HG02571 (cell line): ENCODE measurements at regions not wholly inside any gene's neighbourhood (a gene's known extent, or its start where the extent isn't known, plus 50 kb on each side); places are given as distances from the start of the nearest gene placed in this dataset.

Experiments used
- ATAC-seq: cut with Tn5 transposase; IDR thresholded peaks from one replicate; pipeline ENCODE4 v1.9.1; 2021; ENCODE audit warnings: mild to moderate bottlenecking, moderate library complexity; ENCODE audit not compliant: unreplicated experiment

DNA sequence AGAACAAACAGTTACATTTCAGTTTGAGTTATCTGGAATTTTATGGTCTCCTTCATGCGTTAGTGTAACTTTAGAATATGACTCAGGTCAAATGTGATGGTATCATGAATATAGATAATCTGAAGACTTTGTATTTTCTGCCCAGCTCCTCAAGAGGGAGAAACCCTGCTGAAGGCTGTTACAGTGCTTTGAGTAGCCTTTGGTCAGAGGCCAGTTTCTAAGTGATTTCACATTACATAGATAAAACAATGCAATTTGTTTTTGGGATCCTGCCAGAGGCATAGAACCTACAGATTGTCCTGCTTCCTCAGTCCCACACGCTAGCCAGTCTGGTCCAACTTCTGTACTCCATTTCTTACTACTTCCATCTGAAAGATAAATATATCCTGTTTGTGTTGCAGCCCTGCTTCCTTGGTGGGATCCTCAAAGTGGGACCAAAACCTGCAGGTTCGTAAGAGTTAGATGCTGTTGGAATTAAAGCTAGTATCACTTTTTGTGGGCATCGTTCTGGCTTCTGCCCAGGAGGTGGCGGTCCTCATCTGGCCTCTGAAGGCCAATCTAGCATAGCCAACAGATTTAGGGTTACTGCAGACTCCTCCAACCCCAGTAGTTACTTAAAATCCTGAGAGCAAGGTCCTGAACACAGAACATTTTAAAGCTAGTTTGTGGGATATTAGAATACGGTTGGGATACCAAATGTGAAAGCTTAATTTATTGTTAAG is 645.8 kb upstream of the USP24 start:
- no peak for ATAC-seq

DNA sequence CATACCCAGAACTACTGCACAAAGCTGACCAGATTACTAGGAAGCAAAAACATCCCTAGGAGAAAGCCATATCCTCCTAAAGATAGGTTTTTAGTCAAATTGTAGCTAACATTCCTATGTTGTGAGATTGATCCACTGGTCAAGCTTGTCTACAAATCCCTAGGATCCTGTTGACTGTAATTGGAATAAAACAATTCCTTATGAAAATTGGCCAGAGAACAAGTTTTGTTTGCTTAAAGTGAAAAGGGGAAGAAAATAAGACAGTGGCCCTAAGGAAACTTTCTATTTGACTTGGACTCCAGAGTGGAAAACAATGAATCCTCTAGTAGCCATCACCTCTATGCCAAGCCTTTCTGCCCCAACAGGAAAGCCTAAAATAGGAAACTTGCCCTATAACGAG is 645.2 kb upstream of the USP24 start:
- ATAC-seq, result no peak

DNA sequence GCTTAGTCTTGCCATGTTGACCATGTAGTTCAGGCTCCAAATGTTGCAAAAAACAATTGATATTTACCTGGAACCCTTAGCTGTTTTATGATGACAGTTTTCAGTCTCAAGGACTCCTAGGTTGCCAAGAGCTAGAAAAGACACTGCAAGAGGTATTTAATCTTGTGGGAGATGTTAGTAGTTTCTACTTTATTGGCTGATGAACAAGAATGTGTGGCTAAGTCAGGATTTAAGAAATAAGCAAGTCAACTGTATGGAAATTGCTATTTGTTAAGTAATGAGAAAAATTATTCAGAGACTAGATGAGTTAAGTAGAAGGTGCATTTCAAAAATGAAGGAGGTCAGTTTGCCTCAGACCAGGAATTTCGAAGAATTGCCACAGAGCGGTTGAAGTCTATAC is 639.7 kb upstream of the USP24 start:
- no peak for ATAC-seq

DNA sequence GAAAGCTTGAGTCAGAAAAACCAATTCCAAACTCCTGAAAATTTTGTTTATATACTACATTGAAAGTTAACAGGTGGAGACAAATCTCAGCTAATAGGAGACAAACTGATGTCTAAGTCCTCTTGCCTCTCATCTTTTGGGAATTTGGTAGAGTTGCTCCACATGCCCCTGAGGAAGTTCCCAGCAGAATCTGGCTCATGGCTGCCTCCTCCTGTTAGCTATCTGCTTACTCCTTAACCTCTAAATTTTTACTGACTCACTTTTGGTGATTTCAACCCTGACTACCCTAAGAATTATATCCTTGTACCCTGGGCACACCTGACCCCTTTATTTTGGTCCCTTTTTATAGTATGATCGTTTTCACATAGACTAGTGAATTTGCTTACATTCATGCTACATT is 633.7 kb upstream of the USP24 start:
- no peak for ATAC-seq

DNA sequence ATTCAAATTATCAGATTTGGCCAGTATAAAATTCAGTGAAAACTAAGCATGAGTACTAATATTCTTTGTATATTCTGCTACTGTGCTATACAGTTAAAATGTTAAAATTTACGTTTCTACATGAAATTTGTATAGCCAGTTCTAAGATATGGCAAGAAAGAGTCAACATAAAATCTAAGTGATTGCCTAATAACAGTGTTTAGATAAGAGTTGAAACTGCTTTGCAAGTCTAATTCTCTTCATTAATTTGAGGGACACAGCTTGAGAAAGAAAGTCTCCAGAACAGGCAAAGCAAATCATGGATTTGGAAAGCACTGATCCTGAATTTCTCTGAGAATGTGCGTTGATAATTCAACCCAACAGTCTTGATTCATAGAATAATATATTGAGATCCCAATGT is 630.9 kb upstream of the USP24 start:
- no peak for ATAC-seq

DNA sequence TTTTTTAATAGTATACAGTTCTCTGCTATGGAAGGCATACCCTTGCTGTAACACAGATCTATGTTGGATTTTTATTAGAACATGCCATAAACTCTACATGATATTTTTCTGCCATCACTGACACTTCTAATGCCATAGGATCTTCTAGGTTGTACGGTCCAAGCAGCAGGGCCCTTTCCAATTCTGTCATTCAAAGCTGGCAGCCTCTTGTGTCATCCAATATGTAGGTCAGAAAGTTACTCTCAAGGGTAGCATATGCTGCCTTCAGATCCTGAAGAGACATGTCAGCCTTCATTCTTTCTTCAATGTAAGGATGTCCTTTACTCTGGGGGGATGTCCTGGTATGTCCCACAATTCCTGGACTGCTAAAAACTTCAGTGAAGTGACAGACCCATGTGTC is 629.2 kb upstream of the USP24 start:
- no peak for ATAC-seq

DNA sequence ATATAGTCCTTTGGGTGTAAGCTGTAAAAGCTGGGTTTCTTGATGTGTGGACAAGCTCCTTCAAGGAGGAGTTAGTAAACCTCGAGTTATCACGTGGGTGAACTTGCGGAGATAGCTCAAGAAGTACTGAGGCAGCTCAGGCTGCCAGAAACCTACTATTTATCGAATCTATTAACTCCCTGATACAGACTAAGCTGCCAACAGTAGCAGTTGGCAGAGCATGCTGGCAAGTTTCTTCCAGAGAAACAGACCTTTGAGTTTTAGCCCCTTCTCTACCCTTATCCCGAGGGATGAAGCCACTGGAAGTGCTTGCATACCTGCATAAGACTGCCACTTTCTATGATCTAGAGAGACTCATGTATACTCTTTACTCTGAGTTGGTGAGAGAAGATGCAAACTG is 624.5 kb upstream of the USP24 start:
- ATAC-seq, result no peak

DNA sequence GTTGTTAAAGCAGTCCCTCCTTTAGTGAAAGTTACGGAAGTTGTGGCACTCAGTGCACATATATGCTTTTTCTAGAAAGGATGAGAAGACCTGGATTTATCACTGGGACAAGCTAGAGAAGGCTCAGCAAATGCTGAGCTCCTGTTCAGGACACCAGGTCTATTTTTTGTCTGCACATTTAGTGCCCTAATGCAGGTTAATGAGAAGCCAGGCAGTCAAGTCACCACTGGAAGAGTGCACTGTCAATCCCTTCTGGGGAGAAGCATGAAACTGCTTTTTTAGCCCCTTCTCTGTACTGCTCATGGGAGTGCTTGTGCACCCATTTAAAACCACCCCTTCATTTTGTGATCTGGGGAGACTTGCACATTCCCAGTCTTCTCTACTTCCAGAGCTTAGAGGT is 624.1 kb upstream of the USP24 start:
- ATAC-seq, result no peak

DNA sequence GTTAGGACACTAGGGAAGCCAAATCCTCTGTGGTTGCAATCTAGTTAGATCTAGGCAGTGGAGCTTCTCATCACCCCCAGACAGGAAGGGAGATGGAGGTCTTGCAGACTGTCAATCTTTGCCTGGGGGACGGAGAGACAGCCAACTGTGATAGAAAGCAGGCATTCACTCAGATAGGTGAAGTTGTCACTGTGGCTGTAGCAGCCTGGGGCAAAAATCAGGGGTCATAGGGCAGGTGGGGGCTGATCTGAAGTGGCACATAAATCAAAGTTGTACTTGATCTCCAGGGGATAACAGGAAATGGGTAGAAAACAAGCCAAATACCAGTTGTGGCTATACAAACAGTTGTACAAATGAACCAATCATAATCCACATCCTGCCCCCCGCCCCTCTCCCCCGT is 620.9 kb upstream of the USP24 start:
- ATAC-seq, result no peak

DNA sequence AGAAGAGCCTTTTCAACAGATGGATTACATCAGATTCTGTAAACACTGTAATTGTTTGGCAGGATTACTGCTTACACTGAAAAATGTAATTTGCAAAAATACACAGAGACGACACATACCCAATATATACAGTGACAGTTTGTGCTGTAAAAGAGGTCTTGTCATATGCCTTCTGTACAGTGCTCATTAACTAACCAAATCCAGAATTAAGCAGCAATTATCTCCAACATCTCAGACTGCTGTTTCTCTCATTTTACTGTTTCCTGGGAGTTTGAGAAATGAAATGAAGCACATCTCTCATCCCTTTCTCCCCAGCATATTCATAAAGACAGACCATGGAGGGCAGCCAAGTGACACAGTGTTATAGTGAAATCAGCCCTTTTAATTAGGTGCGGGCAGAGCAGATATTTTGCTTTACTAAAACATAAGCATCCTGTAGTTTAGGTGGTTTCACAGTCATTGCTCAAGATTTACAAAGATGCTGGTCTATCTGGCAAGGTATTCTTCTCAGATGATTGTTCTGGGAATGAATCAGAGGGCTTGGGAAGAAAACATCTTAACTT is 618.4 kb upstream of the USP24 start:
- no peak for ATAC-seq

DNA sequence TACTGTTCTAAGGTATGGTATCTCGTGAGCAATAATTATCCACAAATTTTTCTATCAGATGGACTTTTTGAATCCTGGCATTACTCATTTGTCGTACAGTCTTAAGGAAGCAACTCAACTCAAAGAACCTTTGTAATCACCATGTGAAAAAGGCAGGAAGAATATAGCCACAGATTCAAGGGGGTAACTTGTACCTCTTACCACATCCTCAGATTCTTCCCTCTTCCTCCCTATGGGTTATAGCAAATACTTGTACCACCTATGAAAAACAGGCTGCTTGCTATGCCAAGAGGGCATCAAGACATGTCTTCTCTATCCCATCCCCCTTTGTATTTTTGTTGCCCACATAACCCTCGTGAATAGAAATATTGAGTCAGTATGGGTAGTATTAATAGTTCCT is 616.6 kb upstream of the USP24 start:
- no peak for ATAC-seq

DNA sequence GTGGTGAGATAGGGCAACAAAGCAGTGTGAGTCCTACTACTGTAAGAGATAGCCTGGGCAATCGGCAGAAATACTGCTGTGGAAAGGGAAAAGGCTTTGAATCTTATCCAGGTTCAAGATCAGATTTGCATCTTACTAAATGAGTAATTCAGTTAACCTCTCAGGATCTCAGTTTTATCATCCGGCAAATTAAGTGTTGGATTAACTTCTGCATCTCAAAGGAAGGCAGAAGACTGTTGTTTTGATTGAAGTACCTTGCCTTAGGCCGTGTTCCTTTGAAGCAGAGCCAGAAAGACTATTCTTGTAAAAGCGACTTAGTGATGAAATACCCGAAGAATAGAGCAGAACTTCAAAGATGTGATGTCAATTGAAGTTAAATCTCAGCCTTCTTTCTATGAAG is 612.9 kb upstream of the USP24 start:
- no peak for ATAC-seq

DNA sequence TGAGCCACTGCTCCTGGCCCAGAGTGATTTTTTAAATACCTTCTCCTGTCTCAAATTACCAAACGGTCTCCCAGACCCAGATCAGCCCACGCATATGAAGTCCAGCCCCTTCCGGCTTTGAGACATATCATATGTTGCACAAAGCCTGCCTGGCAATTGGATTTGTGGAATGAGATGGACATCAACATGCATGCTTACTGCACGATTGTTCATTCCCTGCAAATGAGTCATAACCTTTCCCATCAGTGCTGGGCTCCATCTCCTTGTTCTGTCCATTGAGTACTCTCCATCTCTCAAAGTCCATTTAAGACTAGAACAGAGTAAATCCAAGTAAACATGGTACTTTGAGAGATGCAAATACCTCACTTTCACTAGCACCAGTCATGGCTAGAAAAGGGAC is 612.2 kb upstream of the USP24 start:
- no peak for ATAC-seq

DNA sequence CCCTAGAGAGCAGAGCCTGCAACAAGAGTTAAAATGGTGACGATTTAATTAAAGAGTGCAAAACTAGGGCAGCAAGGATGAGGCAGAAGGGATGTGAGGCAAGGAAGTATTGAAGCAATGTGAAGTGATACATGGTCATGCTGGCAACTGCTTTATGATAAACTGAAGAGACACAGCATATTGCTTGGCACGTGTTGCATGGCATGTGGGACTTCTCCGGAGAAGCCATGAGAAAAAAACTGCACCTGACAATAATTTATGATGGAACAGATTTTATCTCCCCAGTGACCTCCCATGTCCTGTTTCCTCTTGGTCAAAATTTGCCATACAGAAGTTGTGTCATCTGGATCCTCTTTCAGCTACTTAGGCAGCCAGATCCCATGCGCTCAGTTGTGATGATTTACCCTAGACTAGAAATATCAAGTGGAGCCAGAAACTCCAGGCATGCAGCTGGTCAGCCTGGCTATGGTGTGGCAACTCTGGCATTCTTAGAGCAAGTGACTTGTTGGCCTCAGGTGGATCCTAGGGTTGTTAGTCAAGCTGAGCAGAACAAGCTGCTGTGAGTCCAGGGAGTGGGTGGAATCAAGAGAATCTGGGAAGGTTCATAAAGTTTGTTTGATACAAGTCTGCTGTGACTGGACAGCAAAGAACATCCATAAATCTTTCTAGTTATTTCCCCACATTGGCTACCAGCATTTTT is 611.4 kb upstream of the USP24 start:
- no peak for ATAC-seq

DNA sequence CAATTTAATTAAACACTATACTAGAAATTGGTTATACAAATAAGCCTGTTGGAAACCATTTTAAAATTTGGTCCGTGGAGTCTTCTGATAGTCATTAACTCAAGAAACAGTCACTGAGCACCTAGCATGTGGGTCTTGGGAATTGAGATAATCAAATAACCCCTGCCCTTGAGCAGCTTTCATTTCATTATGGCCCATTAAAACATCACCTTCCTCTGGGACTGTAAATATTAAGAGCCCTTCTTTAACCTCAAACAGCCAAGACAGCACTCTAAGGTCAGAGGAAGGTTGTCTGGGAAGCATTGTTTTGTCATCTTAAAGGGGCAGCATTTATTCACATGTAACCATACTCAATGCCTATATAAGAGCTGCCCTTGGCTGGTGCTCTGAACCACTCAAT is 610.3 kb upstream of the USP24 start:
- no peak for ATAC-seq

DNA sequence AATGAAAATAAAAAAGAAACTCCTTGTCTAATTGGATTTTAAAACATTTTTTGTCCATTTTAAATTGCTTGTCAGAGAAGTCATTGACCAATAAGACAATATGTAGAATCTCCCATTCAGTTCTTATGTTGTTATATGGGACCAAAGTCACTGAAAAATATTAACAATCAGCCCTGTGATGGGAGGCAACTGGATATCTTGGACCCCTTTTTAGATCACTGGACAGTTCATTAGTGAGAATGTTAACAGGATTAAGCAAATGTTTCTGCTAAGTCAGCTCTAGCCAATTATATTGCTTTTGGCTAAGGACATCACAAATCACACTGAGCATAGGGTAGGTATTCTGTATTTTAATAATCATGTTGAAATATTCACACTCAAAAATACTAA is 609.1 kb upstream of the USP24 start:
- no peak for ATAC-seq

DNA sequence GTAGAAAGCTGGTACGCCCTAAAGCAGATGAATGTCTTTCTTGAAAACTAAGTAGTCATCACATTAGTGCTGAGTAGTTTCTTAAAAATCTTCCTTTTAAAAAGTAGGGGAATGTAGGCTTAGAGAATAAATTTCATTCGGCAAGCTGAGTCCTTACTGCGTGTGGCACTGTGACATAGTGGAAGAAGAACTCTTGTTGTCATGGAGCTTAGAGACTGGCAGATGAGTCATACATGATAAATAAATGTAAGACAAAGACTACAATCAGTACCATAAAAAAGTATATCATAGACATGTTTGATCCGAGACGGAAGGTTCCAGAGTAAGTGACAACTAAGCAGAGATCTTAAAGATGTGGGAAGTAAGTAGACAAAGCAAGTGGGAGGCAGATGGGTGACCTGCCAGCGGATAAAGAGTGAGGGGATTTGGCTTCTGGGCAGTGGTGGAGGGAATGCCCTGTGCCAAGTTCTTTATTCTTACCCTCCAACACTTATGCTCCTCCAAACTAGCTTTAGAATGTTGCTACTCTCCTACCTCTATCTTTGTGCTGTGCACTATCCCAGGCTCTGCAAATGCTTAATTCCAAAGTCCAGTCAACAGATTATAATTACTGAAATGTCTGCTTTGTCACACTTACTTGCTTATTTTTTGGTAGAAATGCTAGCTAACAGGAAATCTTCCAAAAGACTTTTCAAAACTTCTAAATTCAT is 608.5 kb upstream of the USP24 start:
- ATAC-seq, result no peak

DNA sequence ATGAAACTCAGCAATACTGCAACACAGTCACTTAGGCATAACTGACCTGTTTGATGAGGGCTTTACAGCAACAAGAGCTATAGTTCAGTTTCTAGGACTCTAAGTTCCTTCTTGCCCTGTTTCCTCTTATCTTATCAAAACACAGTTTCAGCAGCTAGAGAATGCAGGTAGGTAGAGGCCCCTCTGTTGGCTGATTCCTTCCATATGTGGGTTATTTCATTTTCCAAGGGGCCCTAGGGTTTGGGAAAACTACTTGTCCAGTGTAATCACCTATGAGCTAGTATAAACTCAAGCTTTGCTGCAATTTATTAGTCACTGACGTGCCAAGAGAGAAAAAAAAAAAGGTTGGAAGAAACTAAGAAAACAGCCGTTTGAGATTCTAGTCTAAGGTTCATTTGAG is 607.7 kb upstream of the USP24 start:
- ATAC-seq, result no peak

DNA sequence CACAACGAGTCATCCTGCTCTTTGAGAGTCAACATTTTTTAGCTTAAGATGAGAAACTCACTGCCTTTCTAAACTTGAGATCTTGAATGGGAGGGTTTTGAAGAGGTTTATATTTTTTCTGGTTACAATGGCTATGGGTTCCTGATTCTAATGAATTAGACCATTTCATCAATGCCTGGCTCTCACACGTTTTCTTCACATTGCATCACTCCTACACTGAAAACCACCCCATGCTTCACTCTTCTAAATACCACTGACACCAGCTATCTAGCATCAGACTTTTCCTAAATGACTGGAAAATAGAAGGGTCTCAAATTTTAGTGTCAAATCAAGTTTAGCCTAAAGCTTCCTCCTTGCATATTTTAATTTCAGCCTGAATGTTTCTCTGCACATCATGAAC is 606.1 kb upstream of the USP24 start:
- no peak for ATAC-seq

DNA sequence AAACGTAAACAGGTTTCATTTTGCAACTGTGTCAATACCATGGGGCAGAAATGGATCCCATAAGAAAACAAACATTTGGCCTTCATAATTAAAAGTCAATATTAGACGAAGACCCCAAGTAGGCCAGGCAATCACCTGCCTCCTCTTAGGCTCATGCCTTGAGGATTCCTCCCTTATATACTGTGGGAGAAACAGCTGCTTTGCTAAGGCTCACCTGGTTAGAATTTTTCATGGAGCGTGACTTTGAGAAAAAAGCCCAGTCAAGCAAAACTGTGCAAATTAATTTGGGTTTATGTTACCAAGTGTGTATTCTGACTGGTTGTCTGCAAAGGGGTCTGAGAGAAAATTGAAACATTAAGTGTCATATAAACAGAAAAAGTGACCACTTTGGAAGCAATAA is 605.3 kb upstream of the USP24 start:
- no peak for ATAC-seq

DNA sequence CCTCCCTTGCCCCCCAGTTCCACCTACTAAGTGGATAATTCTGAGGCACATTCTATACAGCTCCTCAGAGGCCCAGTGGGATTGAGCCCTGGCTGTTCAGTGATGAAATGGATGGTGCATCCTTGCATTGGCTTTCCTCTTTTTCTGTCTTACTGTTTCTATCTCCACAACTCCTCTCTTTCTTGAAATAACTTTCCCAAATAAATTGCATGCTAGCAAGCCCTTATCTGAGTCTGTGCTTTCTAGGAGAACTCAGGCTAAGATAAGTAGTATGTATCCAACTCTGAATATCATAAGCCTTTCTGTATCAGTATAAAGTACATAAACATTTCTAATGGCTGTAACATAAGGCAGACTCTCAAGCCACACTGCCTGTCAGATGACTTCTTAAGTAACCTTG is 603.8 kb upstream of the USP24 start:
- no peak for ATAC-seq
